IPS-18c (cell line): ENCODE measurements at regions not wholly inside any gene's neighbourhood (a gene's known extent, or its start where the extent isn't known, plus 50 kb on each side); places are given as distances from the start of the nearest gene placed in this dataset.
"Not testable (repeated sequence)": the region's sequence is repeated elsewhere in the genome, so short reads cannot be mapped to it uniquely, and the experiment has no call there.

Experiments used
- H3K4me3 ChIP-seq: 2 replicates; pipeline ENCODE4 v1.7.0; 2013; ENCODE audit warnings: low read depth, mild to moderate bottlenecking, low read length, moderate library complexity; ENCODE audit not compliant: insufficient read depth
- H3K9me3 ChIP-seq: one replicate; pipeline ENCODE4 v1.6.1; 2013; ENCODE audit warnings: mild to moderate bottlenecking, low read length, moderate library complexity; ENCODE audit not compliant: control insufficient read depth, insufficient read depth

GRCh38 chr5:89064736-89065135, 181.8 kb upstream of the MEF2C start:
- no peak overlapping the region for H3K4me3 ChIP-seq
- no peaks in the 10 kb centered on the region for H3K9me3 ChIP-seq

GRCh38 chr5:89064054-89064453, 181.1 kb upstream of the MEF2C start:
- Histone ChIP-seq H3K4me3 (no peak overlapping the region), H3K9me3 (no peaks in the 10 kb centered on the region)

- no peak overlapping the region for H3K4me3 ChIP-seq
- H3K9me3 ChIP-seq, result no peaks in the 10 kb centered on the region
Measured at GRCh38 chr5:89060768-89061167, 177.8 kb upstream of the MEF2C start.

- Histone ChIP-seq H3K9me3 (no peaks in the 10 kb centered on the region), H3K4me3 (no peak overlapping the region)
Measured at GRCh38 chr5:89059274-89059673, 176.3 kb upstream of the MEF2C start.

- Histone ChIP-seq H3K9me3 (peaks cover 3% of the 10 kb centered on the region), H3K4me3 (no peak overlapping the region)
Measured at GRCh38 chr5:89055695-89056085, 172.7 kb upstream of the MEF2C start.

- no peak overlapping the region for H3K4me3 ChIP-seq
- H3K9me3 ChIP-seq, result peaks cover 6% of the 10 kb centered on the region
Measured at GRCh38 chr5:89055015-89055694, 172.2 kb upstream of the MEF2C start.

- Histone ChIP-seq H3K9me3 (peaks cover 9% of the 10 kb centered on the region), H3K4me3 (no peak overlapping the region)
Measured at GRCh38 chr5:89053547-89053946, 170.6 kb upstream of the MEF2C start.

GRCh38 chr5:89050062-89050461, 167.1 kb upstream of the MEF2C start:
- H3K9me3 ChIP-seq, H3K4me3 ChIP-seq: not testable (repeated sequence)

GRCh38 chr5:89047571-89047970, 164.6 kb upstream of the MEF2C start:
- Histone ChIP-seq H3K9me3 (peaks cover 9% of the 10 kb centered on the region), H3K4me3 (no peak overlapping the region)

GRCh38 chr5:89045216-89045615, 162.2 kb upstream of the MEF2C start:
- Histone ChIP-seq H3K9me3 (peaks cover 3% of the 10 kb centered on the region), H3K4me3 (no peak overlapping the region)

- H3K4me3 ChIP-seq, result no peak overlapping the region
Measured at GRCh38 chr5:89044674-89045200, 161.8 kb upstream of the MEF2C start.

GRCh38 chr5:89043676-89044075, 160.7 kb upstream of the MEF2C start:
- H3K4me3 ChIP-seq, result no peak overlapping the region
- H3K9me3 ChIP-seq, result no peaks in the 10 kb centered on the region

More at GRCh38 chr5:89044674-89045200, 161.8 kb upstream of the MEF2C start:
- H3K9me3 ChIP-seq, result peaks cover 2% of the 10 kb centered on the region

GRCh38 chr5:89042746-89043145, 159.8 kb upstream of the MEF2C start:
- H3K4me3 ChIP-seq, result no peak overlapping the region
- no peaks in the 10 kb centered on the region for H3K9me3 ChIP-seq

GRCh38 chr5:89041976-89042375, 159.0 kb upstream of the MEF2C start:
- Histone ChIP-seq H3K9me3 (no peaks in the 10 kb centered on the region), H3K4me3 (no peak overlapping the region)

- no peaks in the 10 kb centered on the region for H3K9me3 ChIP-seq
- no peak overlapping the region for H3K4me3 ChIP-seq
Measured at GRCh38 chr5:89041249-89041779, 158.3 kb upstream of the MEF2C start.

- H3K4me3 ChIP-seq, result no peak overlapping the region
- H3K9me3 ChIP-seq, result no peaks in the 10 kb centered on the region
Measured at GRCh38 chr5:89036704-89037489, 153.9 kb upstream of the MEF2C start.

GRCh38 chr5:89036166-89036565, 153.2 kb upstream of the MEF2C start:
- H3K4me3 ChIP-seq, result no peak overlapping the region
- H3K9me3 ChIP-seq, result no peaks in the 10 kb centered on the region

GRCh38 chr5:89034588-89034987, 151.6 kb upstream of the MEF2C start:
- H3K4me3 ChIP-seq, result no peak overlapping the region

More at GRCh38 chr5:89034588-89034987, 151.6 kb upstream of the MEF2C start:
- H3K9me3 ChIP-seq, result no peaks in the 10 kb centered on the region
